SW 1271 (cell line): ENCODE measurements at regions not wholly inside any gene's neighbourhood (a gene's known extent, or its start where the extent isn't known, plus 50 kb on each side); places are given as distances from the start of the nearest gene placed in this dataset.
"Not testable (repeated sequence)": the region's sequence is repeated elsewhere in the genome, so short reads cannot be mapped to it uniquely, and the experiment has no call there.

Experiments used
- DNase-seq, 2 experiments: peaks; one replicate each; lab custom pipeline; 2025; lab: John Stamatoyannopoulos, UW

DNA sequence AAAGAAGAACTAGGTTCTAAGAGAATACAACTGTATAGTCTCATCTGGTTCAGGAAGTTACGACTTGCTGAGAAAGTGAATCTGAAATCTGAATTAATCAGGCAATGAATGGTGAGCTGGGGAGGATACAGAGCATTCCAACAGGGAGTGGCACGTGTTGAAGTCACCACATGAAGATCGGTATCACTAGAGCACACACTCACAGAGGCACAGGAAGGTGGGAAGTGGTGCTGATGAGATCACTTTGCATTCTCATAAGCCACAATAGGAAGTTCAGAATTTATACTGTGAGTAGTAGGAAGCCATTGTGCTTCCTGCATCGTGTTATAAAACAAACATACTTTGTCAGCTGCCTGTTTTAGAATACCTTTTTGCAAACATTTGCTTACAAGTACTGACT, 615.0 kb upstream of the DDX18 start:
- no peak for DNase-seq

DNA sequence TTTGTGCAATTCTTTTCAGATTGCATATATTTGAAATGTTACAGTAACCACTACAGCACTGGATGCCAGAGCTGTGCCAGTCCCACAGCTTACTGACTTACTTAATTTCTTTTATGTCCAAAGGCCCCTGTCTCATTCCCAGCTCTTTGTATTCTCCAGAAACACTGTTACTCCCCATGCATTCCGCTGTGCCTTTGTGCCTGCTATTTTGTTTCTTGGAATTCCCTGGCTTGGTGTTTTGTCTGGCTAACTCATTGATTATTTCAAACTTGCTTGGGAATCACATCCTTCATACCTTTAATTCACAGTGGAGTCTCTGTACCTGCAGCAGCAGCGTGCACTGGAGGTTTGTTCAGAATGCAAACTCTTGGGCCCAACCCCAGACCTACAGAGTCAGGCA, 601.9 kb upstream of the DDX18 start:
- no peak for DNase-seq

DNA sequence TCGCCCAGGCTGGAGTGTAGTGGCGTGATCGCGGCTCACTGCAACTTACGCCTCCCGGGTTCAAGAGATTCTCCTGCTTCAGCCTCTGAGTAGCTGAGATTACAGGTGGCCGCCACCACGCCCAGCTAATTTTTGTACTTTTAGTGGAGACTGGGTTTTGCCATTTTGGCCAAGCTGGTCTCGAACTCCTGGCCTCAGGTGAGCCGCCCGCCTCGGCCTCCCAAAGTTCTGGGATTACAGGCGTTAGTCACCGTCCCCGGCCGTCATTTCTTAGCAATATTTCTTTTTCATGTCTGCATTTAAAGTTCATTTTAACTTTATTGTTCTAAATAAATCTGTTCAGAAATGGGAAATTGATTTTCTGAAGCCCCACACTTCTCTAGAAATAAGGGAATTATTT, 597.3 kb upstream of the DDX18 start:
- no peak for DNase-seq

DNA sequence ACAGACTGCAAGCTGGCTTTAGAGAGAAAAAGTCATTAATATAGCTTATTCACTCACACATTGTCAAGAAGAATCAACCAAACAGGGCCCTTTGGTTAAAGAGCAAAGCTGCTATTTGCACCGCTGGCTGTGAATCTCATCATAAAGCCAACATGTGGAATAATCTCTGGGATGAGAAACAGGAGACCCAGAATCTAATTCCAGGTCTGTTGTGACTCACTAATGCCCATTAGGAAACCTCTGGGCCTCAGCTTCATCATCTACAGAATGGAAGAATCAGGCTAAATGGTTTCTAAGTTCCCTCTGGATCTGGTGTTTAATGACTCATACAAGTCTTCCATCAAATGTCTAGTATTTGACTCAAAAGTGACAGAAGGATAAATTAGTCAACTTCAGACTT, 591.7 kb upstream of the DDX18 start:
- DNase-seq = no peak

DNA sequence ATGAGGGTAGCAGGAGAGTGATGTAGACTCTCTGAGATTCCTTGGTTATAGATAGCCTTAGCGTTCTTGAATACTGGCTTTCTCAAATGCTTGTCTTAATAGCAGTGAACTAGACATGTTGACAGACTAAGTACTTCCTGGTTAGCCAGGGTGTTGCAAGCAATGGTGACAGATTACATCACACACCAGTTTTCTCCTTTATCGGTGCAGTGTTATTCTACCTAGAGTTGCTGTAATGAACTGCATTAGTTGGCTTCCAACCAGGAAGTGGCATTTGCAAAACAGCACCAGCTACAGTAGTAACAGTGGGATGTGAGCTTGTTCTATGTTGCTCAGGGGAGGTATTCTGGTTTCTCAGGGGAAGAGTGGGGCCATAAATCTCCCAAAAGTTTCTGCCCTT, 582.2 kb upstream of the DDX18 start:
- no peak for DNase-seq

DNA sequence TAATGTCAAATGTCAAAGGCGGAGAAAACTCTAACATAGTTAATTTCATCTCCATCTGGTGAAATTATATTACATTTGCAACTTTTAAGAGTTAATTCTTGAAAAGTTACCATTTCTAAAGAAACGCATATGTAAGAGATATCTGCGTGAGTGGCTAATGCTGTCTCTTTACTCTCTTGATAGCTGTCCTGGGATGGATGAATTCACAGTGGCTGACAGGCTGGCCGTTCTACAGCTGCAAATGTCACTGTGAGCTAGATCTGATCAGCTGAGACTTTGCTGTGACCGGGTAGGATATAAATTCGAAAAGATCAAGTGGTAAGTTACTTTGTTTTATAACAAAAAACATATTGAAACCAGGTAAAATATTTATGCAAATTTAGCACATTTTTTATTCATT, 557.1 kb upstream of the DDX18 start:
- no peak for DNase-seq

DNA sequence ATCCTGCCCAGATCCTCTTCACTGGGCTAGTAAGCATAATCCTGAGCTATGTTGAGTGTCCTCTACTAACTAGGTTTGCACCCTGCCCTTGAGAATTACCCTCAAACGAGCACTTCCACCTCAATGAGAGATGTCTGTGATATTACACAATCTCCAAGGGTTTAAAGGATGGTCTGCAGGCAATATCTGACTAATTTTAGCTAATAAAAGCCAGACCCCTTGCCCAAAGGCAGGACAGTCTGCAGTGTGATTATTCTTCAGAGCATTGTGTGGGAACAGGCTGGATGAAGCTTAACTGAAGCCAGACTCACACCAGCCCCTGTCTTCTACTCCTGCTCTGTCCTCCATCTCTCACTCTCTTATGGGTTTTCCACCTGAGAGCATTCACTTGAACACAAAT, 544.9 kb upstream of the DDX18 start:
- no peak for DNase-seq

DNA sequence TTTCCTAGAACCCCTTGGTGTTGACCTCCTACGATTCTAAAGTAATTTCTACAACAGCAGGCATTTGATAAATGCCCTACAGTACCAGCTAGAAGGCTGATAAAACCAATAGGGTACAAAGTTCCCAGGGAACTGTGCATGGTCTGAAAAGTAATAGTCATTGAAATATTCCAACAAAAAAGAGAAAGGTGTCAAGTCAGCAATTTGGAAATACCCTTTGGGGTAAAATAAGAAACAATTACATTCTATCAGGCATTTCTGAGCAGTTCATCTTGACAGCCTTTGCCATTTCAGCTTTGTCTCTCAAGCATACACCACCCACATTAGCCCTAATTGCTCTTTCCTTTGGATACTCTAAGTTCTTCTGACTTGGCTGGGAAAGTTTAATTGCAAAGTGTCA, 542.9 kb upstream of the DDX18 start:
- DNase-seq = no peak

DNA sequence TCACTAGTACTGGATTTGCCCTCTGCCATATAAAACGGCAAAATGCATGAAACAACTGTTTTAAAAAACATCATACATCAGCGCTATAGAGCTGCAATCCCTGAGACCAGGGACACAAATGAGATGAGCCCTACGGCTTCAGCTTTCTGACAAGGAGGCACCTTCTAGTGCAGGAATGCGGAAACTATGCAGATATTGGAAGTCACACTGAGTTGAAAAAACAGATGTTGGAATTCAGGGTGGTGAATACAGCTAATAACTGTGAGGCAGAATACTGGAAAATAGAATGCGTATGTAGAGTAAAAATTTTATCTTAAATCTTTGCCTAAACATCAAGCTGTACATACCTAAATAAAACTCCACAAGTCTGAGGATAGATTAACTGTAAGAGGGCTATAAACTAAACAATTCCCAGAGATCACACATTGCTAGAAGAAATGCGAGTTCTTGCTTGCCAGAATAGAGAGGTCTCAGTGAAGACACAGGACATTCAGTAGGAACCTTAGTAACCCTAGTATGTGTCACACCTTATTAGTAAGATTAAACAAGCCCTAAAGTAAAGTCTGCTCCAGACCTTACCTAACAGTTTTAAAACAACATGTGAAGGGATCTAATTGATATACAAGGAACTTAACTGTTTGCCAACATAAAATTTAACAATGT, 541.4 kb upstream of the DDX18 start:
- no peak for DNase-seq

DNA sequence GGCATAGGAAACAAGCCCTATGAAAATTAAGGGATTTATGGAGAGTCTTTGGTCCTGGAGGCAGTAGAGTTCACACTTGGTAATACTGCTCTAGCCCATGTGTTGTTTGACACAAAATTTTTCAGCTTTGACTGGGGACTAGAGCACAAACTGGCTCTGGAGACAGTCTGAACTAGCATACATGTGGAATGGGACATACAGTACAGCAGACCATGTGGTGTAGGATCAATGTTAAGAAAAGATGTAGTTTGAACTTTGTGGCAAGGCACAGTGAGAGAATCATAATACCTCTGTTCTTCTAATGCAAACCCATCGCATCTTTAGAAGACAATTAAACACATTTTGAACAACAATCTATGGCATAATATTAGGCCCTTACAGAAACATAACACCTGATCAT, 521.5 kb upstream of the DDX18 start:
- DNase-seq = no peak

DNA sequence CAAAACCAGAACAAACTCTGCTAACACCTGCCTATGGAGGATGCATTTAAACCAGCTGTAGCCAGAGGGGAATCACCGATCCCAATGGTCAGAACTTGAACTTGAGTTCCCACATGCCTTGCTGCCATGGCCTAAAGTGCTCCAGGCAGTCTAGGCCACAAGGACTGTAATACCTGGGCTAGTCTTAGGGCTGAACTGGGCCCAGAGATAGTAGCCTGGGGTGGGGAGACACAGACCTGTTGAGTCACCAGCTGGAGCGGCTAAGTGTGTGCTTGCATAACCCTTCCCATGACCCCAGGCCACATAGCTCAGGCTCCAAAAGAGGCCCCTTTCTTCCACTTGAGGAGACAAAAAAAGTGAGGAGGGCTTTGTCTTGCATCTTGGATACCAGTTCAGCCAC, 515.0 kb upstream of the DDX18 start:
- no peak for DNase-seq

DNA sequence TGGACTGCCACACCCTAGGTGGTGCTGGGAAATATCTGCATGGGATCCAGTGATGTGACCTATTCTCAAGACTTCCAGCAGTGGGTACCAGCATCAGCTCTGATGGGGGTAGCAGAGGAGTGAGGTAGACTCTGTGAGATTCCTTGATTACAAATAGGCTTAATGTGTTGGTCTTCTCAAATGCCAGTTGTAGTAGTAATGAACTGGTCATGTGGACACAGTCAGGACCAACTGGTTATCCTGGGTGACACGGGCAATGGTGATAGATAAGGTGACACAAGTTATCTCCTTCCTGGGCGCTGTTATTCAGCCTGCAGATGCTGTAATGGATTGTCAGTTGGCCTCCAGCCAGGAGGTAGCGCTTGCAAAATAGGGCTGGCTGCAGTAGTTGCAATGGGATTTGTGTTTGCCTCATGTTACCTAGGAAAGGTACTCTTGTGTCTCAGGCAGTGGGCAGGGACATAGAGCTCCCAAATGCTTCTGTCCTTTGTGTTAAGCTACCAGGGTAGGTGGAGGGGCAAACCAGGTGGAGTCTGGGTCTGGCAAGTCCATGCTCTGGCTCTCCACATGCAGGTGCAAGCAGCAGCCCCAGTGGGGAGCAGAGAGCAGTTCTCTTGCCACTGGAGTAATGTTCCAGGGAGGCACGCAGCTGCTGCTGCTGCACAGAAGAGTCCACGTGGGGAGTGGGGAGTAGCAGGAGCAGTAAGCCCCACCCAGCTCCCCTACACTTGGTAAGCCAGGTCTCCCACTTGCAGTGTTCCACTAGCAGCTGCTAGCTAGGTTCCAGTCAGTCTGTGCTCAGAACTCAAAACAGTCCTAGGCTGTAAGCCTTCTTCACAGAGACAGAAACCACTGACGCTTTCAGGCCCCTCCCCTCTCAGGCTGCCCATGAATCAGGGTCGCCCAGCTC, 505.4 kb upstream of the DDX18 start:
- DNase-seq = no peak

DNA sequence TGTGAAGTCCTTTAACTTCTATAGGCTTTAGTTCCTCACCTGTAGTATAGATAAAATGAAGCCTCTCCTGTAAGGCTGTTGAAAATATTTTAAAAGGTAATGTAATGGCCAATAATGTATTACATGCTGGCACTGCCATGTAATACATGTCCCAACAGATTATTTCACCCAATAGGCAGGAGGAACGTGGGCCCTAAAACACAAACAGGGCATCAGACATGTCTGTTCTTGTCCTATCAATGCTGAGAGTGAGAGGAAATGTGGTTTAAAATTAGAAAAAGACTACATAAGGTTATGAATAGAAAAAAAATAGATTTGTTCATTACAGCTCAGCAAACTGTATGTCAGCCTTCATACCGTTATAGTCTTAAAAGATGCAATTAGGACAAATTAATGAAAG, 492.7 kb upstream of the DDX18 start:
- DNase-seq = no peak

DNA sequence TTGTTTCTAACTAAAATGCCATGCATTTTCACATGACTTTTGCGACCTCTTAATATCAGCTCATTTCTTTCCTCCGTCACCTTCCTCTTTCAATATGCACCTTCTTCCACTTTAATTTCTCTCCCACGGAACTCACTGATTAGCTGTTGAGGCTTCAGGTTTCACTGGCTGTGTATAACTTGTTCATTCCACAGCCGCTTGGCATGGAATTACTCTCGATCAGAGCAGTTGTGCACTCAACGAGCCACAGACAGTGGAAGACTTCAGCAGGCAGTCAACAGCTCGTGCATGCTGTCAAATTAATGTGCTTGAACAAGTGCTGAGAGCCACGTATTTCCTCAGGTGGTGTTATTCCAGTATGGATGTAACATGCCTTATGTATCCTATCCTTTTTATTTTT, 491.2 kb upstream of the DDX18 start:
- no peak for DNase-seq

DNA sequence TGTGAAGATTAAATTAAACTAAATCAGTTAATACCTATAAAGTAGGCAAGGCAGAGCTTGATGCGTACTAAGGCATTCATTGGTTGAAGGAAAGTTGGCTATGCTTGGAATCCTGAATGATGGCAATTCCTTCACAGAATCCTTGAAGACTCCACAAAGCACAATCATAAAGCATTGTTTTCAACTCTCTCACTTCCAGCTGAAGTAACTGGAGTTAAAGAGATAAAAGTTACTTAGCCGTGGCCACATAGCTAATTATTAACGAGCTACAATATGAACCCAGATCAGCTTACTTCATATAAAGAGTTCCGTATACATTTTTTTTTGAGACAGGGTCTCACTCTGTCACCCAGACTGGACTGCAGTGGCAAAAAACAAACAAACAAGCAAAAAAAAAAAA, 483.9 kb upstream of the DDX18 start:
- DNase-seq = no peak

DNA sequence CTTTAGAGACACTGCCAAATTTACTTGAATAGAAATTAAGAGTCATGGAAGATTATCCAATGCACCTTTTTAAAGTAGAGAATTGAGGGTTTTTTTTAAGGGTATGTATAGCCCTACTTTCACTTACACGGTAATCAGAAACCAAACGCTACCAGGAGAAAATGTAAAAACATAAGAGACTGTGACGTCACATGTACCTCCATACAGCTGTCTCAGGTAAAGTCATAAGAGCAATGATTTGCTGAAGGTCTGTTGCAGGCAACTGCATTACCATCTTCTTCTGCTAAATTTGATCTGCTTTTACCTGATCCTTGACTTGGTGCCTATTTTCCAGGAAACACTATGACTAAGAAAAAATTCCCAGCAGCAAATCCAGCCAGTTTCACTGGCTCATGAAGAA, 478.5 kb upstream of the DDX18 start:
- no peak for DNase-seq

DNA sequence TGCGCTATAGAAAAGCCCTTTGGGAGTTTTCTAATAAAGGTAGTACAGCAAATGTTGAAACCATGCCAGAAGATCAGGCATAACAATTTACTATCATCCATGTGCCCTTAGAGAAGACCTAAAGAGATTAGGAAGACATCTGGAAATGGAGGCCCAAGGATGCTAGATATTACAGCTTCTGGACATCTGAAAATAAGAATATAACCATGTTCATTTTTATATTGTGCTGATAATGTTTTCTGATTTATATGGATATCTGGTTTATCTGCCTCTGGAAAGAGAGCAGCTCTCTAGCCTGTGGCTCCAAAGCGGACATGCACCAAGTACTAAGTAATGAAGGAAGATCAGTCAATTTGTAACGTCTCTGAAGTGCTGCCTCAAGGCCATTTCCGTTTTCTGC, 478.0 kb upstream of the DDX18 start:
- DNase-seq = no peak

DNA sequence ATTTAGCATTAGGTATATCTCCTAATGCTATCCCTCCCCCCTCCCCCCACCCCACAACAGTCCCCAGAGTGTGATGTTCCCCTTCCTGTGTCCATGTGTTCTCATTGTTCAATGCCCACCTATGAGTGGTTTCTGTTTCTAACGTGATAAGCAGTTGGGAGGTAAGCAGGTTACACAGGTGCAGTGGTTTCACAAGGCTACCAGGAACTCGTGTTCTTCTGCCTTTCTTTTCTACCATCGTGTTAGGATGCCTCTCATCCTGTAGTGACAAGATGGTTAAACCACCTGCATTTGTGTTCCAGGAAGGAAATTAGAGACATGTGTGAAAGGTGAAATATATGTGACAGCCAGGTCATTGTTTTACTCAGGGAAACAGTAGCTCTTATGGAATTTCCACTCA, 476.5 kb upstream of the DDX18 start:
- not testable (repeated sequence) for DNase-seq

DNA sequence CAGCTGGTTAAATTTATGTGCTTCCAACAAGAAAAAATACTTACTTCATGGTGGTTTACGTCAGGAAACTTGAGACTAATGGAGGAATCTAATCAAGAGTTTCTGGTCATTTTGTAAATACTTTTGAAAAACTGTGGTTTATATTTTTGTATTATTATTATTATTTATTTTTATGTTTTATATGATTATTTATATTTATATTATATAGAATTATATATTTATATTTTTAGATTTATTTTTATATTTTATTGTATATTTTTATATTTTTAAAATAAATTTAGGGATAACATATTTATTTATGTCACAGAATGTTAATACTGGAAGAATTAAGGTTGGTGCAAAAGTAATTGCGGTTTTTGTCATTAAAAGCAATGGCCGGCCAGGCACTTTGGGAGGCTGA, 474.5 kb upstream of the DDX18 start:
- no peak for DNase-seq

DNA sequence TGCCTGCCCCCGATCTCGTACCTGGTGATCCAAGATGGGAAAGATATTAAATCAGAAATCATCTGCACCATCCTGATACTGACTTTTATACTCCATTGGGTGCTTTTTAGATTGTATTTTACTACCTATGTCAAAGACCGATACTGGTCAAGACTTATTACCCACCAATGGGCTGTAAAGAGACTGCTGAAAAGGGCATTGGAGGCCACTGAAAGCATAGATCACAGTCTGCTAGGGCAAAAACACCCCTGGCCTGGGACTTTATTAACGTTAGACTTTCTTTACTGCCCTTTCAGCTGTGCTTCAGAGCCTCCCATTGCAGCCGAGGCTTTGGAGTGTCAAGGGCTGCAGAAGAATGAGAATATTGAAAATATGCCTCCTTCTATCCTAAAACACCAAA, 472.8 kb upstream of the DDX18 start:
- no peak for DNase-seq

DNA sequence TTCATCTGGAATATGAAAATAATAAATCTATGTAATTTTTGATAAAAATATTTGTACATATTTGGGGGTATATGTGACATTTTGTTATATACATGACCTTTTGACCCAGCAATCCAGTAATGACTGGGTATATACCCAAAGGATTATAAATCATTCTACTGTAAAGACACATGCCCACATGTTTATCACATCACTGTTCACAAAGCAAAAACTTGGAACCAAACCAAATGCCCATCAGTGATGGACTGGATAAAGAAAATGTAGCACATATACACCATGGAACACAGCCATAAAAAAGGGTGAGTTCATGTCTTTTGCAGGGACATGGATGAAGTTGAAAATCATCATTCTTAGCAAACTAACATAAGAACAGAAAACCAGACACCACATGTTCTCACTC, 472.1 kb upstream of the DDX18 start:
- DNase-seq = no peak

DNA sequence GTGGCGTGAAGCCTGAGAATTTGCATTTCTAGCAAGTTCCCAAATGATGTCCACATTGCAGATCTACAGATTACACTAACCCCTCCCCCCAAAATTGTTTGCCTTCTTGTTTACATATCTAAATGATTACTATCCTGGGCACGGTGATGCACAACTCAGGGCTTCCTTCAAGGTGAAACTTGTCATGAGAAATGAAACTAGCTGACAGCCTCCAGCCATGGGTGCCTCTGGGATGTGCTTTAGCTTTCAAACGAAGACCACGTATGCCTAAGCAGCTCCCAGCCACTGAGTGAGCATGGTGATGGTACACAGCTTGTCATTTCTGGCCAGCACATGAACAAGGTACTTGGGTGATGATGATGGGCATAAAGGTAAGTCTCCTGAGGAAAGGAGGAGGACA, 464.8 kb upstream of the DDX18 start:
- DNase-seq = no peak

DNA sequence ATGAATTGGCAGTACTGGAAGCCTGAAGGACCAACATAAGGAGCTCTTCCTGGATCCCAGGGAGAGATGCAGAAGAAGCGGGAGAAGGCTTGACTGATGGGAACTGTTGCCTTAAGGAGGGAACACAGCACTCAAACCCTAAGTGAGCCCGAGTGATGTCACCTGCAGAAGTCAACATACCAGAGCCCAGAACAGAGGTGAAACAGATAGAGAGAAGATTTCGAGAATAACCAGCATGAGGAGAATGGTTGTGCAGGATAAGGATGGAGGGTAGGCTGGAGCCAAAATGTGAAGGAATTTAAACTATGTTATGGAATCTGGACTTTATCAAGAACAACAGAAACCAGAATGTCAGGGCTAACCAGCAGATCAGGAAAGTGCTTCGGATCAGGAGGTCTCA, 463.1 kb upstream of the DDX18 start:
- DNase-seq = no peak
